Uterus (tissue), 3 donors: ENCODE measurements at regions not wholly inside any gene's neighbourhood (a gene's known extent, or its start where the extent isn't known, plus 50 kb on each side); places are given as distances from the start of the nearest gene placed in this dataset.
A peak's percentile ranks its signal among the peaks of the same experiment; 100 is the strongest.

Experiments used
- DNase-seq, 2 donors: peaks; one replicate each; pipeline ENCODE4 v3.0.0-alpha.2; 2019 to 2020
- H3K27ac ChIP-seq, 2 donors: fragments of 200-600 bp; sonication (generic); 1 replicate in 1 of 2; 2 replicates in 1 of 2; pipeline ENCODE4 v1.5.1; 2016 to 2018
- H3K27me3 ChIP-seq, 2 donors: fragments of 200-600 bp; sonication (generic); one replicate each; pipeline ENCODE4 v1.5.1; 2018 to 2019; ENCODE audit warnings: control low read depth in 1 of 2
- H3K36me3 ChIP-seq, 2 donors: fragments of 200-600 bp; sonication (generic); one replicate each; pipeline ENCODE4 v1.5.1; 2019; ENCODE audit warnings: control low read depth in 1 of 2
- H3K4me1 ChIP-seq, 2 donors: fragments of 200-600 bp; sonication (generic); one replicate each; pipeline ENCODE4 v1.5.1; 2018 to 2019; ENCODE audit warnings: control low read depth in 1 of 2
- H3K4me3 ChIP-seq, 2 donors: fragments of 200-600 bp; sonication (generic); 1 replicate in 1 of 2; 2 replicates in 1 of 2; pipeline ENCODE4 v1.5.1; 2018 to 2019; ENCODE audit warnings: mild to moderate bottlenecking in 1 of 2
- H3K9me3 ChIP-seq, 2 donors: fragments of 200-600 bp; sonication (generic); one replicate each; pipeline ENCODE4 v1.5.1; 2019; ENCODE audit warnings: control low read depth in 1 of 2
- CTCF ChIP-seq, 4 experiments: fragments of 200-600 bp in 2 of 4; fragments of 450-650 bp in 2 of 4; sonication (generic) in 2 of 4; IDR thresholded peaks; one replicate each; pipeline ENCODE4 v1.5.1; 2016 to 2019; ENCODE audit warnings: antibody characterized with exemption in 4 of 4, mild to moderate bottlenecking in 2 of 4, moderate library complexity in 1 of 4
- POLR2A ChIP-seq, 2 donors: fragments of 450-650 bp; IDR thresholded peaks; one replicate each; pipeline ENCODE4 v1.6.1; 2016; ENCODE audit warnings: antibody characterized with exemption in 2 of 2, mild to moderate bottlenecking in 1 of 2, moderate library complexity in 1 of 2
- intact Hi-C: fragments of 100-400 bp; cut with DNase I; formaldehyde crosslinking; loops from one replicate; pipeline ENCODE4 v1.15.1; 2023; ENCODE audit warnings: low total_unique reads
- donor health status: DM: yes; HTN: yes; CAD: no.

- H3K27me3 ChIP-seq, result peaks cover 0 to 4% of the 10 kb centered on the region in 2 donors
- no peaks in the 10 kb centered on the region for H3K36me3 ChIP-seq
- no peak for TF ChIP-seq CTCF (IDR thresholded peaks at IDR 0.05)
- TF ChIP-seq POLR2A (IDR thresholded peaks at IDR 0.05), result no peak
- H3K27ac ChIP-seq, result no peak overlapping the region
- no peaks in the 10 kb centered on the region for H3K4me1 ChIP-seq
- H3K4me3 ChIP-seq, result no peak overlapping the region
- no peak for DNase-seq
- intact Hi-C loops, result no loop called here
- H3K9me3 ChIP-seq, result no peaks in the 10 kb centered on the region
Measured at GRCh38 chrX:84724576-84724975, 222.3 kb upstream of the HDX start.

GRCh38 chrX:84729408-84729807 lies 227.2 kb upstream of the HDX start:
- no peaks in the 10 kb centered on the region for H3K36me3 ChIP-seq
- no peaks in the 10 kb centered on the region for H3K9me3 ChIP-seq
- no peak overlapping the region for H3K4me3 ChIP-seq
- no peak for DNase-seq
- H3K4me1 ChIP-seq, result no peaks in the 10 kb centered on the region
- intact Hi-C loops, result no loop called here
- peaks cover 0 to 4% of the 10 kb centered on the region in 2 donors for H3K27me3 ChIP-seq
- no peak overlapping the region for H3K27ac ChIP-seq
- TF ChIP-seq CTCF (IDR thresholded peaks at IDR 0.05) (no peak), POLR2A (IDR thresholded peaks at IDR 0.05) (no peak)

GRCh38 chrX:84729809-84730208 lies 227.6 kb upstream of the HDX start:
- H3K36me3 ChIP-seq, result no peaks in the 10 kb centered on the region
- intact Hi-C loops, result no loop called here
- no peak for DNase-seq
- peaks cover 0 to 4% of the 10 kb centered on the region in 2 donors for H3K27me3 ChIP-seq
- no peak overlapping the region for H3K27ac ChIP-seq
- no peaks in the 10 kb centered on the region for H3K4me1 ChIP-seq
- H3K4me3 ChIP-seq, result no peak overlapping the region
- no peaks in the 10 kb centered on the region for H3K9me3 ChIP-seq
- no peak for TF ChIP-seq POLR2A (IDR thresholded peaks at IDR 0.05)
- TF ChIP-seq CTCF (IDR thresholded peaks at IDR 0.05), result peak; percentile 59 to 79 (median 62)

DNA sequence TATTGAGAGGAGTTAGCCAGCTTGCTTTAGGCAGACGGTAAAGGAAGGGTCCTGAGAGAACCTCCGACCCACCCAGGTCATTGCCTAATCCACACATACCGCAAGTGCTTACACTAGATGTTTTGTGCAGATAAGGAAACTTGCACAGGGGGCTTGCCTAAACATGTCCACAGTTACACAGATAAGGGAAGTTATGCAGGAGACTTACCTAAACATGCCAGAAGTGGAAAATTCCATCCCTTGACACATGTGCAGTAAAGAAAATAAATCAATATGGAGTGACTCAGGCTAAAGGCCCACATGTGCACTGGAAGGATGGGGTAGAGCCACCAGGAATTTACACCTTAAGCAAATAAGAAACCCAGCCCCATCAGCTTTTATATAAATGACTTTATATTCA lies 232.8 kb upstream of the HDX start:
- H3K36me3 ChIP-seq, result no peaks in the 10 kb centered on the region
- no peak overlapping the region for H3K27ac ChIP-seq
- no peak for TF ChIP-seq CTCF (IDR thresholded peaks at IDR 0.05)
- H3K4me3 ChIP-seq, result no peak overlapping the region
- intact Hi-C loops, result no loop called here
- H3K27me3 ChIP-seq, result no peaks in the 10 kb centered on the region
- no peak for DNase-seq
- peaks cover 0 to 4% of the 10 kb centered on the region in 2 donors for H3K4me1 ChIP-seq
- H3K9me3 ChIP-seq, result no peaks in the 10 kb centered on the region

DNA sequence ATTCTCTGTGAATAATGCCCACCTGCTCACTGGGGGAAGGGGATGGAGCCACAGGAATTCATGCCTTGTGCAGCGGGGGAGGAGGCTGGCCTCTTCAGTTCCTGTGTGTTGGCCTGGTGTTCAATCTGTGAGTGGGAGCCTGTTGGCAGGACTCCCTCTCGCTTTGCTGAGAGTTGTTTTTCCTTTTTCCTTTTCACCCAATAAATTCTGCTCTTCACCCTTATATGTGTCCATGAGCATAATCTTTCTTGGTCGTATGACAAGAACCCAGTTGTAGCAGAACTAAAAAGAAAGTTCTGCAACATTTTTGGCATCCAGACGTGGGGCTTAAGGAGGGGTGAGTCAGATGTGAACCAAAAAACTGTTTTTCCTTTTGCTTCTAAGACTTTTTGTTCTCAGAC lies 235.2 kb upstream of the HDX start:
- peaks cover 0 to 4% of the 10 kb centered on the region in 2 donors for H3K4me1 ChIP-seq
- no peaks in the 10 kb centered on the region for H3K27me3 ChIP-seq
- no peak for TF ChIP-seq POLR2A (IDR thresholded peaks at IDR 0.05)
- TF ChIP-seq CTCF (IDR thresholded peaks at IDR 0.05), result no peak
- H3K9me3 ChIP-seq, result no peaks in the 10 kb centered on the region
- H3K27ac ChIP-seq, result peak overlapping the region; percentile 61 to 68
- intact Hi-C loops, result no loop called here
- DNase-seq, result peak; percentile 51 to 55
- no peak overlapping the region for H3K4me3 ChIP-seq
- H3K36me3 ChIP-seq, result no peaks in the 10 kb centered on the region
